CD4-positive, alpha-beta T cell treated with Interferon alpha-2 for 1 hour (primary cell): ENCODE measurements at regions not wholly inside any gene's neighbourhood (a gene's known extent, or its start where the extent isn't known, plus 50 kb on each side); places are given as distances from the start of the nearest gene placed in this dataset.
"Not testable (repeated sequence)": the region's sequence is repeated elsewhere in the genome, so short reads cannot be mapped to it uniquely, and the experiment has no call there.

Source experiments
- DNase-seq, 2 donors: peaks; one replicate each; pipeline ENCODE4 v3.0.0-alpha.2; 2020 to 2022

- no peak for DNase-seq
Observed at GRCh38 chr14:44609876-44610510, 102.9 kb upstream of the FSCB start.

- DNase-seq: no peak
Observed at GRCh38 chr14:44609201-44609600, 102.1 kb upstream of the FSCB start.

- no peak for DNase-seq
Observed at GRCh38 chr14:44607701-44608100, 100.6 kb upstream of the FSCB start.

- no peak for DNase-seq
Observed at GRCh38 chr14:44606576-44606975, 99.5 kb upstream of the FSCB start.

- not testable (repeated sequence) for DNase-seq
Observed at GRCh38 chr14:44601266-44601665, 94.2 kb upstream of the FSCB start.

GRCh38 chr14:44589180-44589579, 82.1 kb upstream of the FSCB start:
- no peak for DNase-seq

- no peak for DNase-seq
Observed at GRCh38 chr14:44586910-44587309, 79.8 kb upstream of the FSCB start.

- no peak for DNase-seq
Observed at GRCh38 chr14:44576356-44576755, 69.3 kb upstream of the FSCB start.

GRCh38 chr14:44567997-44568396, 60.9 kb upstream of the FSCB start:
- DNase-seq: no peak

GRCh38 chr14:44565968-44566367, 58.9 kb upstream of the FSCB start:
- no peak for DNase-seq

GRCh38 chr14:44564908-44565307, 57.8 kb upstream of the FSCB start:
- no peak for DNase-seq
